ENCODE measurements at regions not wholly inside any gene's neighbourhood (a gene's known extent, or its start where the extent isn't known, plus 50 kb on each side); places are given as distances from the start of the nearest gene placed in this dataset.

GRCh38 chr2:17309741-17310339 lies 208.4 kb downstream of the RAD51AP2 start:
- TF ChIP-seq CTCF (IDR thresholded peaks at IDR 0.05; ENCODE audit: insufficient read depth, missing control alignments) = peak; percentile 88
- DNase-seq (ENCODE audit: insufficient read length, low spot score) (no peak), FAIRE-seq (peak; percentile 67)

DNA sequence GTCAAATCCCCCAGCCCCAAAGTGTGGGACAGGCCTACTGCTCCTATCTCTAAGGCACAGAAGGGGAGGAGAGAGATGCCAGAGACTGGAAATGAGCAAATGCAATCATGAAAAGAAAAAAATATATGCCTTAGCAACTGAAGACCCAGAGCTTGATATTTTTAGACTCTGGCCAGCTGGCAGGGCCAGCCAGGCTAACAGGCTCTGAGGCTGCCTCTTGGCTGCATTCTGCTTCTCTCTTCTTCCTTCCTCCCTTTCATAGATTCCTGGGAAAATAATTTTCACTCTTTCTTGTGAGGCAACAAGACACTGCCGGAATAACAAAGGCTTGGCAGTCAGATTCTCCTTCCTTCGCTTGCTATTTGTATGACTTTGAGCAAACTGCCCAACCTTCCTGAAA lies 209.1 kb downstream of the RAD51AP2 start:
- FAIRE-seq = no peak
- TF ChIP-seq CTCF (IDR thresholded peaks at IDR 0.05; ENCODE audit: insufficient read depth, missing control alignments) = no peak
- DNase-seq (ENCODE audit: insufficient read length, low spot score) = no peak

GRCh38 chr2:17306706-17307105 lies 211.5 kb downstream of the RAD51AP2 start:
- no peak for TF ChIP-seq CTCF (IDR thresholded peaks at IDR 0.05; ENCODE audit: insufficient read depth, missing control alignments)
- DNase-seq (ENCODE audit: insufficient read length, low spot score) (no peak), FAIRE-seq (no peak)

DNA sequence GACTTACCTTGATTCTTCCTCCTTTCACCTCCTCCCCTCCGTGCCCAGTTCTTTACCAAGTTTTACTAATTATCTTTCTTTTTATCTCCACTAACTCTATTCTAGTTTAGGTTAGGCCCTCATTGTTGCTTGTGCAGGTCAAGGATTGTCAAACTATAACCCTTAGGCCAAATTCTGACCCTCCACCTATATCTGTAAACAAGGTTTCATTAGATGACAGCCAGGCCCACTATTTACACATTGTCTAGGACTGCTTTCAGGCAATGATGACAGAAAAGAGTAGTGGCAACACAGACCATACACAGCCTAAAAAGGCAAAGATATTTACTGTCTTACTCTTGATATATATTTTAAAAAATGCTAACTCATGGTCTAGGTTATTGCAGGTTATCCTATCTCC lies 212.0 kb downstream of the RAD51AP2 start:
- TF ChIP-seq CTCF (IDR thresholded peaks at IDR 0.05; ENCODE audit: insufficient read depth, missing control alignments) = no peak
- DNase-seq (ENCODE audit: insufficient read length, low spot score) (no peak), FAIRE-seq (no peak)

- no peak for FAIRE-seq
- DNase-seq (ENCODE audit: insufficient read length, low spot score) = no peak
- no peak for TF ChIP-seq CTCF (IDR thresholded peaks at IDR 0.05; ENCODE audit: insufficient read depth, missing control alignments)
These were observed 214.7 kb downstream of the RAD51AP2 start for GRCh38 chr2:17303521-17303920.

- no peak for TF ChIP-seq CTCF (IDR thresholded peaks at IDR 0.05; ENCODE audit: insufficient read depth, missing control alignments)
- DNase-seq (ENCODE audit: insufficient read length, low spot score) = no peak
- no peak for FAIRE-seq
These were observed 215.2 kb downstream of the RAD51AP2 start for GRCh38 chr2:17303054-17303453.

- no peak for TF ChIP-seq CTCF (IDR thresholded peaks at IDR 0.05; ENCODE audit: insufficient read depth, missing control alignments)
- FAIRE-seq (no peak), DNase-seq (ENCODE audit: insufficient read length, low spot score) (no peak)
These were observed 216.0 kb downstream of the RAD51AP2 start for GRCh38 chr2:17302281-17302680.
